CD4-positive, alpha-beta memory T cell (primary cell): ENCODE measurements at regions not wholly inside any gene's neighbourhood (a gene's known extent, or its start where the extent isn't known, plus 50 kb on each side); places are given as distances from the start of the nearest gene placed in this dataset.

Source experiments
- CTCF ChIA-PET: fragments of 350-600 bp; sonication (Branson Sonifier 250); formaldehyde crosslinking; loops from one replicate; lab custom pipeline; 2021; ENCODE audit warnings: inconsistent platforms; ENCODE audit not compliant: partially characterized antibody; lab: Charles Lee
- POLR2A ChIA-PET: fragments of 350-600 bp; sonication (Branson Sonifier 250); formaldehyde crosslinking; loops from one replicate; lab custom pipeline; 2021; ENCODE audit not compliant: partially characterized antibody; lab: Charles Lee
- DNase-seq, 5 donors: peaks; one replicate each; pipeline versions ENCODE4 v3.0.0 to v3.0.0-alpha.2; 2020 to 2022; ENCODE audit warnings: mixed read lengths in 1 of 5
- H3K27ac ChIP-seq: one replicate; pipeline ENCODE4 v1.7.0; 2013; ENCODE audit warnings: low read depth, low read length
- H3K27me3 ChIP-seq: 2 replicates; pipeline ENCODE4 v1.7.0; 2013; ENCODE audit warnings: mild to moderate bottlenecking, low read length, moderate library complexity; ENCODE audit not compliant: insufficient read depth
- H3K36me3 ChIP-seq: 2 replicates; pipeline ENCODE4 v1.7.0; 2013; ENCODE audit warnings: mild to moderate bottlenecking, low read length, moderate library complexity; ENCODE audit not compliant: insufficient read depth
- H3K4me1 ChIP-seq: 2 replicates; pipeline ENCODE4 v1.7.0; 2013; ENCODE audit warnings: mild to moderate bottlenecking, low read length, moderate library complexity; ENCODE audit not compliant: insufficient read depth
- H3K4me3 ChIP-seq, 2 donors: one replicate each; pipeline ENCODE4 v1.7.0; 2013; ENCODE audit warnings: low read length in 2 of 2, mild to moderate bottlenecking in 1 of 2
- H3K9me3 ChIP-seq, 2 donors: one replicate each; pipeline ENCODE4 v1.7.0; 2013; ENCODE audit warnings: low read length in 2 of 2, control low read depth in 1 of 2; ENCODE audit not compliant: control insufficient read depth in 1 of 2
- H3K27ac Mint-ChIP-seq, 7 donors: one replicate each; pipeline ENCODE4 v1.8.0; 2020 to 2021; ENCODE audit warnings: mixed read lengths in 7 of 7, mild to moderate bottlenecking in 6 of 7, inconsistent platforms in 3 of 7, moderate library complexity in 3 of 7
- H3K27me3 Mint-ChIP-seq, 2 donors: one replicate each; pipeline ENCODE4 v1.8.0; 2020 to 2021; ENCODE audit warnings: mixed read lengths in 2 of 2
- H3K36me3 Mint-ChIP-seq, 2 donors: one replicate each; pipeline ENCODE4 v1.8.0; 2020 to 2021; ENCODE audit warnings: mixed read lengths in 2 of 2, inconsistent platforms in 1 of 2, mild to moderate bottlenecking in 1 of 2
- H3K4me1 Mint-ChIP-seq, 4 donors: one replicate each; pipeline ENCODE4 v1.8.0; 2020 to 2021; ENCODE audit warnings: mixed read lengths in 4 of 4, mild to moderate bottlenecking in 1 of 4
- H3K4me3 Mint-ChIP-seq, 8 donors: one replicate each; pipeline ENCODE4 v1.8.0; 2020 to 2021; ENCODE audit warnings: mixed read lengths in 8 of 8, mild to moderate bottlenecking in 7 of 8, moderate library complexity in 6 of 8, inconsistent platforms in 3 of 8
- H3K9me3 Mint-ChIP-seq, 8 donors: one replicate each; pipeline ENCODE4 v1.8.0; 2020 to 2021; ENCODE audit warnings: mixed read lengths in 8 of 8, mild to moderate bottlenecking in 5 of 8, inconsistent platforms in 3 of 8, moderate library complexity in 1 of 8
- intact Hi-C: fragments of 100-400 bp; cut with micrococcal nuclease; formaldehyde crosslinking; loops from one replicate; pipeline ENCODE4 v1.15.1; 2023

DNA sequence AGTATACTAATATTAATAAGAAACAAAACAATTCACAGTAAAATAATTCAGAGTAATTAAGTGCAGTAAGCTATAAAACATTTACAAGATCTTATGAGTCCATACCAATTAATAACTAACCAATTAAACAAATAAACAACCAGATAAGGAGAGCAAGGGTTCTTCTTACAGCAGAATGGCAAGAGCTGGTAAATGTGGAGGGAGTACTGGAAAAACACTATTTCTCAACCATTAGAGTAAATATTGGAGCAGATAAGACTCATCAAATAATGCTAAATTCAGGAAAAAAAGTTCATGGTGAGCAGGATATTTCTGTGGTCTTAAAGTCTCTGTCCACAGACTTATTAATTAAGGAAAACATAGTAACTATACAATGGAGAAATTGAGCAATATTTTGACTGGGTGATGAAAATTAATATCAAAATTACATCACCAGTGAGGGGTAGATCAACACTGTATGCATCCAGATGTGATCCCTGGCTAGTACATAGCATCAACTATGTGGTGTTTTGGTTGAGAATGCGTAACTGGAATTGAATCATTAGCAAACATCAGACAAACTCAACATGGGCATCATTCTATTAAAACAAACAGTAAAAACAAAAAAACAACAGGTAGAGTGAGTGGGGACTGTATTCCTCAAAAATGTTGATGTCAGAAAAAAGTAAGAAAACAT, 1376.7 kb downstream of the PCDH19 start:
- CTCF ChIA-PET: no interaction called here
- no peaks in the 10 kb centered on the region for H3K4me1 Mint-ChIP-seq

DNA sequence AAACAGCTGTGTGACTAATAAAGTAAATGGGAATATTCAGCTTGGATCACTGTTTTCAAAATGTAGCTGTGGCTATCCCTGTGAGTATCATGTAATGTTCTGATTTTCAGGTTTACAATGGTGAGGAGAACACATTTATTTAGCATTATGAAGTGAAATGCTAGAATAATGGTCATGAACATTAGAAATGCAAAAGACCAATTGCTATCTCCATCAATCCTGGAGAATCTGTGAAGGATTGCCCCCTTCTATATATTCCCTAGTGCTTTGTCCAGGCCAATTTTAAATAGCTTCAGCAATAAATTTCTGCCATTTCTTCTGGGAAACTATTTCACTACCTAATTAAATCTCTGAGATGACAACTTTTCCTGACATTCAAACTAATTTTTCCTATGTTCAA, 1399.1 kb downstream of the PCDH19 start:
- ChIA-PET POLR2A (no interaction called here), CTCF (no interaction called here)
- no peak for DNase-seq
- Mint-ChIP-seq H3K27me3 (no peaks in the 10 kb centered on the region), H3K36me3 (no peaks in the 10 kb centered on the region), H3K9me3 (peaks cover 0 to 3% (median 0%) of the 10 kb centered on the region in 8 donors), H3K4me1 (no peaks in the 10 kb centered on the region), H3K27ac (no peak overlapping the region), H3K4me3 (no peak overlapping the region)
- no peaks in the 10 kb centered on the region for H3K4me1 ChIP-seq
- no peaks in the 10 kb centered on the region for H3K27me3 ChIP-seq
- H3K27ac ChIP-seq: no peak overlapping the region
- no peaks in the 10 kb centered on the region for H3K36me3 ChIP-seq
- H3K9me3 ChIP-seq: no peaks in the 10 kb centered on the region
- intact Hi-C loops: no loop called here
- no peak overlapping the region for H3K4me3 ChIP-seq

More for the DNA sequence above, 1376.7 kb downstream of the PCDH19 start:
- DNase-seq: no peak
- intact Hi-C loops: no loop called here
- H3K27ac ChIP-seq: no peak overlapping the region
- no peaks in the 10 kb centered on the region for H3K27me3 ChIP-seq
- H3K27me3 Mint-ChIP-seq: no peaks in the 10 kb centered on the region
- no peaks in the 10 kb centered on the region for H3K9me3 ChIP-seq
- no peaks in the 10 kb centered on the region for H3K4me1 ChIP-seq
- no peak overlapping the region for H3K4me3 Mint-ChIP-seq
- H3K4me3 ChIP-seq: no peak overlapping the region
- POLR2A ChIA-PET: no interaction called here
- H3K9me3 Mint-ChIP-seq: peaks cover 0 to 3% (median 0%) of the 10 kb centered on the region in 8 donors
- H3K36me3 Mint-ChIP-seq: no peaks in the 10 kb centered on the region
- no peaks in the 10 kb centered on the region for H3K36me3 ChIP-seq
- H3K27ac Mint-ChIP-seq: no peak overlapping the region

DNA sequence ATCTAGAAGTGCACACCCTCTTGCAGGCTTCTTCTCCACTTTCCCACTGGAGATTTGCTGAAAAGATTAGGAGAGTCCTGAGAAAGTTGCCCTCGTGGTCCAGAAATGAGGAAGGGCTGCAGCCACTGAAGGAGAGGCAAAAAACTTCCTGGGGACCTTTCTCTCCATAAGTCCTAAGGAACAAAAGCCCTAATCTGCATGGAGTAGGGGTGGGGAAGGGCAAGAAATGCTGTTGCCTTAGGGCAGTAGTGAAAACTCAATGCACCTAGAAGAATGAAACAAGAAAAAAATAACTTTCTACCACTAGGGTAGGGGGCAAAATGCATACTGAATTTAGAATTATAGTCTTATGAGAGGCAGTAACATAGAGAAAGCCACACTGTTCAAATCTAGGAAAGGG, 1408.8 kb downstream of the PCDH19 start:
- DNase-seq: no peak
- Histone ChIP-seq H3K27me3 (no peaks in the 10 kb centered on the region), H3K27ac (no peak overlapping the region), H3K36me3 (no peaks in the 10 kb centered on the region), H3K4me1 (no peaks in the 10 kb centered on the region), H3K4me3 (no peak overlapping the region), H3K9me3 (no peaks in the 10 kb centered on the region)
- Mint-ChIP-seq H3K4me1 (no peaks in the 10 kb centered on the region), H3K36me3 (no peaks in the 10 kb centered on the region), H3K27ac (no peak overlapping the region), H3K27me3 (no peaks in the 10 kb centered on the region), H3K9me3 (peaks cover 0 to 9% (median 4%) of the 10 kb centered on the region in 8 donors), H3K4me3 (no peak overlapping the region)
- intact Hi-C loops: no loop called here
- ChIA-PET CTCF (no interaction called here), POLR2A (no interaction called here)

DNA sequence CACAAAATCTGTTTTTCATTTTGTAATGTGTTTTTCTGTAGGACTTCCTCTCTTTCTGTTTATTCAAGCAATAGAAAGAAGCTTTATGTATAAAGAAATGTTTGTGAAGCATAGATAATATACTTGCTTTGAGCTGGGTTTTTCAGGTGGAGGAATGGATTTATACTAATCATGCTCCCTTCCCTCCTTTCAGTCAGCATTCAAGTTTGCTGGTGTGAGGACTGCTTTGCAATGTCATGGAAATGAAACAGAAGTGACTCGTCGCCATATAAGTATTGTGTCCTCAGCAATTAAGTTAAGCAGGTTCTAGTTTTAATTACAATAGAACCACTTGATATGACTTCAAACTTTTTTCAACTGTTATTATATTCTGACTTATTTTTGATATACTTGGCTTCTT, 1447.1 kb downstream of the PCDH19 start:
- H3K4me3 ChIP-seq: no peak overlapping the region
- H3K9me3 Mint-ChIP-seq: peaks cover 0 to 4% (median 0%) of the 10 kb centered on the region in 8 donors
- H3K4me3 Mint-ChIP-seq: no peak overlapping the region
- DNase-seq: no peak
- CTCF ChIA-PET: no interaction called here
- POLR2A ChIA-PET: no interaction called here
- H3K9me3 ChIP-seq: no peaks in the 10 kb centered on the region
- H3K36me3 Mint-ChIP-seq: no peaks in the 10 kb centered on the region
- no peak overlapping the region for H3K27ac ChIP-seq
- H3K4me1 Mint-ChIP-seq: no peaks in the 10 kb centered on the region
- no peaks in the 10 kb centered on the region for H3K36me3 ChIP-seq
- no peak overlapping the region for H3K27ac Mint-ChIP-seq
- H3K27me3 ChIP-seq: no peaks in the 10 kb centered on the region
- H3K27me3 Mint-ChIP-seq: no peaks in the 10 kb centered on the region
- intact Hi-C loops: no loop called here
- no peaks in the 10 kb centered on the region for H3K4me1 ChIP-seq

DNA sequence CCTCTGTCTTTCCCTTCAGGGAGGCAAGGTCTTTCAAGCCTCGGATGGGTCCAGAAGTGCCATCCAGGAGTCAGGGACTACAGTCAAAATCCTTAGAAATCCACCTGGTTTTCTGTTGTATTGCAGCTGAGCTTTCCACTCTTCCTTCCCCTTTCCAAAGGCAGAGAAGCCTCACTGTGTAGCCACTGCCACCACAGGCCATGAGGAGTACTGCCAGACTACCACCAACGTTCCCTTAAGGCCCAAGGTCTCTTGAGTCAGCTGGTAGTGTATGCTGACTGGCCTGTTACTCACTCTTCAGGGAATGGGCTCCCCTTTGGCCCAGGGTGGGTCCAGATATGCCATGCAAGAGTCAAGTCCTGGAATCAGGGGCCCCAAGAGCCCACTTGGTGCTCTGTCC, 1454.1 kb downstream of the PCDH19 start:
- no peak for DNase-seq
- intact Hi-C loops: no loop called here
- ChIA-PET POLR2A (no interaction called here), CTCF (no interaction called here)
- no peaks in the 10 kb centered on the region for H3K4me1 ChIP-seq
- Mint-ChIP-seq H3K36me3 (no peaks in the 10 kb centered on the region), H3K27ac (no peak overlapping the region), H3K9me3 (peaks cover 0 to 8% (median 2%) of the 10 kb centered on the region in 8 donors), H3K4me1 (no peaks in the 10 kb centered on the region), H3K27me3 (no peaks in the 10 kb centered on the region), H3K4me3 (no peak overlapping the region)
- H3K27ac ChIP-seq: no peak overlapping the region
- no peaks in the 10 kb centered on the region for H3K9me3 ChIP-seq
- H3K36me3 ChIP-seq: no peaks in the 10 kb centered on the region
- no peaks in the 10 kb centered on the region for H3K27me3 ChIP-seq
- H3K4me3 ChIP-seq: no peak overlapping the region

DNA sequence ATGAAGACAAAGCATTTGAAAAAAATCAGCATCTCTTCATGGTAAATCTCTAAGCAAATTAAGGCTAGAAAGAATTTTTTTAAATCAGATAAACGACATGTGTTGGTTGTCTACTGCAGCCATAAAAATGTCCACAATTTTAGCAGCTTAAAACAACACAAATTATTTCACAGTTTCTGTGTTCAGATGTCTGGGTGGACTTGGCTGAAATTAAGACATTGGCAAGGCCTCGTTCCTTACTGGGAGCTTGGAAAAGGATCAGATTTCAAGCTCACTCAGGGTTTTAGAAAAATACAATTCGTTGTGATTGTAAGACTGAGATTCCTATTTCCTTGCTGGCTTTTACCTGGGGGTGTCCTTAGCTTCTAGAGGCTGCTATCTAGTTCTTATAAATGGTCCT, 1470.6 kb downstream of the PCDH19 start:
- H3K4me1 ChIP-seq: no peaks in the 10 kb centered on the region
- no peaks in the 10 kb centered on the region for H3K36me3 ChIP-seq
- no peak for DNase-seq
- Mint-ChIP-seq H3K9me3 (peaks cover 0 to 4% (median 0%) of the 10 kb centered on the region in 8 donors), H3K27ac (no peak overlapping the region), H3K27me3 (no peaks in the 10 kb centered on the region), H3K36me3 (no peaks in the 10 kb centered on the region), H3K4me3 (no peak overlapping the region), H3K4me1 (no peaks in the 10 kb centered on the region)
- intact Hi-C loops: no loop called here
- H3K27ac ChIP-seq: no peak overlapping the region
- H3K4me3 ChIP-seq: no peak overlapping the region
- ChIA-PET CTCF (no interaction called here), POLR2A (no interaction called here)
- no peaks in the 10 kb centered on the region for H3K9me3 ChIP-seq
- H3K27me3 ChIP-seq: no peaks in the 10 kb centered on the region

DNA sequence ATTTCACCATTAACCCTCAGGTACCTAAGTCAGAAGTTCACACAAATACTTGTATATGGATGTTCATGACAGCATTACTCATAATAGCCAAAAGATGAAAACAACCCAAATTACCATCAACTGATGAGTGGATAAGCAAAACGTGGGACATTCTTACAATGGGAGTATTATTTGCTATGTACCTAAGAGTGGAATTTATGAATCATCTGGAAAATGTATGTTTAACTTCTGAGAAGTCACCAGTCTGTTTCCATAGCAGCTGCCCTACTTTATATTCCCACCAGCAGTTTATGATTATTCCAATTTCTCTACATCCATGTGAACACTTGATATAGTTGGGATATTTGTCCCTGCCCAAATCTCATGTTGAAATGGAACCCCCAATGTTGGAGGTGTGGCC, 1478.9 kb downstream of the PCDH19 start:
- peaks cover 0 to 7% (median 0%) of the 10 kb centered on the region in 8 donors for H3K9me3 Mint-ChIP-seq
- POLR2A ChIA-PET: no interaction called here
- no peak for DNase-seq

More for the DNA sequence above, 1478.9 kb downstream of the PCDH19 start:
- Mint-ChIP-seq H3K4me3 (no peak overlapping the region), H3K36me3 (no peaks in the 10 kb centered on the region), H3K4me1 (no peaks in the 10 kb centered on the region), H3K27me3 (no peaks in the 10 kb centered on the region), H3K27ac (no peak overlapping the region)
- Histone ChIP-seq H3K4me1 (no peaks in the 10 kb centered on the region), H3K27ac (no peak overlapping the region), H3K36me3 (no peaks in the 10 kb centered on the region), H3K27me3 (no peaks in the 10 kb centered on the region), H3K4me3 (no peak overlapping the region), H3K9me3 (no peaks in the 10 kb centered on the region)
- CTCF ChIA-PET: no interaction called here
- intact Hi-C loops: no loop called here
